ENCODE measurements at regions not wholly inside any gene's neighbourhood (a gene's known extent, or its start where the extent isn't known, plus 50 kb on each side); places are given as distances from the start of the nearest gene placed in this dataset.

GRCh38 chr3:459311-459670, 262.7 kb downstream of the CHL1 start:
- no peak for DNase-seq (ENCODE audit: low read depth in 2 of 2)

GRCh38 chr3:461006-461405, 264.4 kb downstream of the CHL1 start:
- no peak for DNase-seq (ENCODE audit: low read depth in 2 of 2)

GRCh38 chr3:462851-463250, 266.3 kb downstream of the CHL1 start:
- DNase-seq (ENCODE audit: low read depth in 2 of 2): no peak

- DNase-seq (ENCODE audit: low read depth in 2 of 2): no peak
Observed at GRCh38 chr3:463252-464192, 267.0 kb downstream of the CHL1 start.

- no peak for DNase-seq (ENCODE audit: low read depth in 2 of 2)
Observed at GRCh38 chr3:464255-464654, 267.7 kb downstream of the CHL1 start.

GRCh38 chr3:468172-468571, 271.6 kb downstream of the CHL1 start:
- DNase-seq (ENCODE audit: low read depth in 2 of 2): no peak

- no peak for DNase-seq (ENCODE audit: low read depth in 2 of 2)
Observed at GRCh38 chr3:473033-473800, 276.7 kb downstream of the CHL1 start.

- DNase-seq (ENCODE audit: low read depth in 2 of 2): no peak
Observed at GRCh38 chr3:474828-475227, 278.3 kb downstream of the CHL1 start.

- DNase-seq (ENCODE audit: low read depth in 2 of 2): no peak
Observed at GRCh38 chr3:480070-480469, 283.5 kb downstream of the CHL1 start.

GRCh38 chr3:481111-481510, 284.5 kb downstream of the CHL1 start:
- no peak for DNase-seq (ENCODE audit: low read depth in 2 of 2)

GRCh38 chr3:481680-482079, 285.1 kb downstream of the CHL1 start:
- no peak for DNase-seq (ENCODE audit: low read depth in 2 of 2)

- no peak for DNase-seq (ENCODE audit: low read depth in 2 of 2)
Observed at GRCh38 chr3:482479-482878, 285.9 kb downstream of the CHL1 start.

- DNase-seq (ENCODE audit: low read depth in 2 of 2): no peak
Observed at GRCh38 chr3:484341-484740, 287.8 kb downstream of the CHL1 start.

- DNase-seq (ENCODE audit: low read depth in 2 of 2): no peak
Observed at GRCh38 chr3:487614-488013, 291.1 kb downstream of the CHL1 start.

GRCh38 chr3:492586-493316, 296.2 kb downstream of the CHL1 start:
- no peak for DNase-seq (ENCODE audit: low read depth in 2 of 2)

GRCh38 chr3:494190-494589, 297.6 kb downstream of the CHL1 start:
- no peak for DNase-seq (ENCODE audit: low read depth in 2 of 2)

GRCh38 chr3:498487-498886, 301.9 kb downstream of the CHL1 start:
- DNase-seq (ENCODE audit: low read depth in 2 of 2): no peak

- no peak for DNase-seq (ENCODE audit: low read depth in 2 of 2)
Observed at GRCh38 chr3:499001-499761, 302.6 kb downstream of the CHL1 start.

GRCh38 chr3:502486-502885, 305.9 kb downstream of the CHL1 start:
- DNase-seq (ENCODE audit: low read depth in 2 of 2): no peak

- DNase-seq (ENCODE audit: low read depth in 2 of 2): no peak
Observed at GRCh38 chr3:513301-513700, 316.7 kb downstream of the CHL1 start.

GRCh38 chr3:514192-514591, 317.6 kb downstream of the CHL1 start:
- no peak for DNase-seq (ENCODE audit: low read depth in 2 of 2)

GRCh38 chr3:519026-519425, 322.5 kb downstream of the CHL1 start:
- DNase-seq (ENCODE audit: low read depth in 2 of 2): no peak
